HG03565 (cell line): ENCODE measurements at regions not wholly inside any gene's neighbourhood (a gene's known extent, or its start where the extent isn't known, plus 50 kb on each side); places are given as distances from the start of the nearest gene placed in this dataset.

Experiments
- ATAC-seq: cut with Tn5 transposase; IDR thresholded peaks from one replicate; pipeline ENCODE4 v1.9.1; 2021; ENCODE audit warnings: mild to moderate bottlenecking, moderate library complexity; ENCODE audit not compliant: unreplicated experiment

DNA sequence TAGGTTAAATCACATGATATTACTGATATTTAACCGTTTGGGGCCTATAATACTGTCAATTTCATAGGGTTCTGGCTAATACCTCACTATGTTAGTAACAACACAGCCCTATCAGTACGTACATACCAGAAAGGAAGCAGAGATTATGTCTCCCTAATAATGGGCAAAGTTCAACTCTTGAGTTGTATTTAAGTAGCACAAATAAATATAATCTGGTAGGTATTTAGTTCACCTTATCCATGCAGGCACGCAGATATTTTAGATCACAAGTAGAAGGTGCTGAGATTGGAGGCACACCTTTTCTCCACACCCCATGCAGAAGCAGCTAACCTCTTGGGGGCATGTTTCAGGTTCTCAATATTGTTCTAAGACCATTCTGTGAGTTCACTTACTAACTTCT, 118.9 kb downstream of the IRS1 start:
- ATAC-seq, result no peak

DNA sequence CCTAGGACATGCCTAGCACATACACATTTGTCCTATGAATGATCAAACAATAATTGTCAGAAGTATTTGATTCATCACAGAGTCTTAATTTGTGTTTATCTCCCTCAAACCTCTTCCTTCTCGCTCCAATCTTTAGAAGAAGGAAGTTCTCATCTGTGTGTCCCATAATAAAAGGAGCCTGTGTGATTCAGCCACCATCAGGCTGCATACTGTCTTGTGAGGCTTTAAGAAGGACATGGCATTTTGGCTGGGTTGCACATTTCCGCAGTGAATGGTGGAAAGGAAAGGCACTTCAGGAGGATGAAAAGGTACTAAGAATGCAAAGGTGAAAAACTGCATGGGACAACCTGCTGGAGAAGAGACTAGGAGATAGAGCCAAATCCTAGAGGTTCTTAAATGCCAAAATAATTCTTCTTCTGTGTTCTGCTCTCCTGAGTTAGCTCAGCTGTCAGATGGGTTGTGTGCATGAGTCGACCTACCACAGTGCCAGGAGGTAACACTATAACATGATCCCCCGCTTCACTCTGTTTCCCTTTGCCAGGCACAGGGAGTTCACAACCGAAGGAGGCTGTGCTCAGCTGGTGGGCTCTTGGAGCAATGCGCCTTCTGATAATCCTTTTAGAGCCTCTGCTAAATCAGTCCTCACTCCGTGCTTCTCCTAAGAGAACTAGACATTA, 120.1 kb downstream of the IRS1 start:
- ATAC-seq, result no peak

DNA sequence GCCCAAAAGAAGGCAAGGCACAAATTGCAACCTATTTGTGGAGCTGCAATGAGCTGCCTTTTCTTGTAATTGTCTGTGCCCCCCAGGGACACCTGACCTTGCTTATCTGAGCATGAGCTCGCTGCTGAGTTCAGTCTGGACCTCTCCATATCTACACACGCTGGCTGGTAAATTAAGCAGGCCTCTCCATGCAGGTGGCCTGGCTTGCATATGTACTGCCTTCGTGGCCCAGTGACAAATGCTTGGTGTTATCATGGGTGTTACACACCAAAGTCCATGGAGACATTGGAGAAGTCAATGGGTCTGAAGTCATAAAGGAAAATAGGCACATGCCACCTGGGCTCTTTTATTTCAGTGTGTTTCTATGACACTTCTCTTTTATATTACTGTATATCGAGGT, 121.2 kb downstream of the IRS1 start:
- ATAC-seq, result no peak

DNA sequence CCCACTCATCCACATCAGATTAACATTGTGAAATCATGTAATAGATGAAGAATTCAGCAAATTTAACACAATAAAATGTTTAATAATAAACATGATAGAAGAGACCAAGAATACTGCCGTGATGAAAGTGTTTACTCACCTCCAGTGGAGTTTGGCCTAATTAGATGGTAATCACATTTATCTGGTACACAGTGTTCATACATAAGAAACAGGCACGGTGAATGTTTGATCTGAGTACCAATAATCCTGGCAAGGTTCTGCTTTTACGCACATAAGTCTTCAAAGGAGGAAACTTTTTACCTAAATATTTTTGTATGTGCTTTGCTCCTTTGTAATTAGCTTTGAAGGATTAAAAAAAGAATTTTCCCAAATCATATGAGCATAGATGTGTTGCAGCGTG, 122.5 kb downstream of the IRS1 start:
- no peak for ATAC-seq

DNA sequence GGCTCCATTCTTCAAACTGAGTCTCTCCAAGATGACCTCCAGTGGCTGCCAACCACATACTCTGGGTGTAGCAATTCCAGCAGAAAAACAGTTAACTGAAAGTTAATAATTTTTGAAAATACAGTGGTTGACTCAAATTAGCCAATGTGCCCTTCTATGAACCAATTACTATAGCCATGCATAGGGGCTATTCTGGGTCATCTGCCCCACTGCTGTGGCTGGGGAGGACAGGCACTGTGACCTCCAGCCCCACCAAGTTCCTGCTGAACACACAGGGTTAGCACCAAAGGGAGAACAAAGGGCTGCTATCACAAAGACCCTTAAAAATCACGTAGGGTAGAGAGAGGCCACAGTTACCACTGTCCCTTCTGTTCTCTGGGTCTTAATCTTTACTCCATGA, 123.0 kb downstream of the IRS1 start:
- no peak for ATAC-seq

DNA sequence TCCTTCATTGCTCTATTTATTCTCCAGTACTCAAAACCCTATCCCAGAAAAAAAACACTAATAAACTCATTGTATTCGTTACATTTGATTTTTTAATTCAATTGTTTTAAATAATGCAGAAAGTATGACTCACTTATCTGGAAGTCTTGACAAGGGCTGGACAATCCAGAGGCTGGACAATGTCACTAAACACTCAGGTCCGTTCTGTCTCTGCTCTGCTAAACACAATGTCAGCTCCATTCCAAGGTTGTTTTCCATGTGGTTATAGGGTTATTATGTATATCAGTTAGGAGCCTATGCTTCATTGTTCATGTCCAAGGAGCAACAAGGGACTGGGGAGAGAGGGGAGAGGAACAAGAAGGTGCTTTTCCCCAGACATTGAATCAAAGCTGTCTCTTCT, 125.5 kb downstream of the IRS1 start:
- ATAC-seq, result no peak

DNA sequence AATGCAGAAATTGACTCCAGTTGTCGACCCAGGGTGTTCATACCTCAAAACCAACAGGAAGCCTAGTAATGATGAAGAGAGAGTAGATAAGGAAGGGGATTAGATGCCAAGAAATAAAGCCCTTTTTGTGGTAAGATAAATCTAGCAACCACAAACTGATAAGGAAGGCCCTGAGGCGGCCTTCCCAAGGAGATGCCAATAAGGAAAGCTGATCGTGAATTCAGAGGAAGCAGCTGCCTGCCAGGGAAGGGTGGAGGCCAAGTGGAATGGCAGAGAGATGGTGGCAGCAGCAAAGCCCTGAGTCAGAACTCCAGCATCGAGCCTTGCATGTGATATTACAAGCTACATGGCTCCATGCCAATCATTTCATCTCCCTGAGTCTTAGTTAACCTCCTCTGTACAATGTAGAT, 126.3 kb downstream of the IRS1 start:
- no peak for ATAC-seq

DNA sequence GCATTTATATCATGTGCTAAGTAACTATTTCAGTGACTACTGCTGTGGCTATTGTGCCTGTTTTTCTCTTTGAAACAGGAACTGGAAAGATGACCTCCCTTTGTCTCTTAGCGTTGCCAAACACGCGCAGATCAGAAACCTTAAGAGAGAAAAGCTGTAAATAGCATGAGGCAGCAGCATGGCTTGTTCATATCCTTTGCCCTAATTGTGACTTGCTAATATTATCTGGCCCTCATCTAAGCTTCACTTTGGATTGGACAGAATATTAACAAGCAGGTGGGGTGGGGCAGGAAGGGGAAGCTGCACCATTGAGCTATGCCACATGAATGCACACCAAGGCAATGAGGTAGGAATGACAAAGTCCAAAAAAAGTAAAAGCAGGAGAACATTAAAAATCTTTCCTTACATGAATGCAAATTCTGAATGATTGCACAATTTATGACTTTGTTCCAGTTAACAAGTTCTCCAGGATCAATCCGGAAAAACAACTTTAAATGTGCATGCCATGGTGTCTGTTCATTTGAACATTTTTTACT, 128.4 kb downstream of the IRS1 start:
- no peak for ATAC-seq

DNA sequence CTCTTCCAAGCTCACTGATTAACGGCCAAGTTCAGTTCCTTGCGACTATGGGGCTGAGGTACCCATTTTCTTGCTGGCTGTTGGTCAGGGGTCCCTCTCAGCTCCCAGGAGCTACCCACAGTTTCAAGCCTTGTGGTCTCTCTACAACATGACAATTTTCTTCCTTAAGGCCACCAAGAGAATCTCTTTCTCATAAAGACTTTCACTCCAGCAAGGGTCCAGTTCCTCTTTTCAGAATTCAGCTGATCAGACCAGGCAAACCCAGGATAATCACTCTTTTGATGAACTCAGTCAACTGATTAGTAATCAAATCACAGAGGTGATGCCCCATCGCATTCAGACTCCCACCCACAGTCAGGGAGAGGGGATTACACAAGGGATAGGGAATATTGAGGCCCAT, 129.7 kb downstream of the IRS1 start:
- ATAC-seq, result no peak

DNA sequence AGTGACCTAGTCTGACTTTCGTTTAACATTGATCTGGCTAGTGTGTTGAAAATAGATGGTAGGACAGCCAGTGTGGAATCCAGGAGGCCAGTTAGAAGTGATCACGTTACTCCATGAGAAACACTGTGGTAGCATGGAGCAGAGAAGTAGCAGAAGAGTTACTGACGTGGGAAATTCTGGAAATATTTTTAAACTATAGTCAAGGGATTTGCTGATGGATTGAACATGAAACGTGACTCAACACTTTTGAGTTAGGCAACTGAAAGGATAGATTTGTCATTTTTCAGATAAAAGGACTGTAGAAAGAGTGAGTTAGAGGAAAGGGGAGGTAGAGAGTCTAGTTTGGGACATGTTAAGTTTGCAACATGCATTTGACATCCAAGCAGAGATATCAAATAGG, 130.4 kb downstream of the IRS1 start:
- ATAC-seq, result no peak

DNA sequence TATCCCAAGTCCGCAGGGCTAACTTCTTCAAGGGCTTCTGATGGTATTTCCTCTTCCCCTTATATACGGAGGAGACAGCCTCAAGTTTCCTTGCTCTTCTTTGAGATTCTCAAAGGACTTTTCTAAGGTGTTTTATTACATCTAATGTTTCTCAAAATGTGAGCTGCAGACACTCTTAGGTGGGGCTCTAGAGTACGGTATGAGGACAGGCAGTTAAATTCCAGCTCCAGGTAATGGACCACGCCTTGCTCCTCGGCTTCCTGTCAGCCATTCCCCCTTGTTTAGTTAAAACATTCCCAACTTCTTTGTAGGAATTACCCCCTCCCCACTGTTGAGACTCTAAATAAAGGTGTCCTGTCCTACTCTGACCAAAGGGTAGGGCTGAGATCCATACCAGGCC, 131.9 kb downstream of the IRS1 start:
- ATAC-seq, result no peak

DNA sequence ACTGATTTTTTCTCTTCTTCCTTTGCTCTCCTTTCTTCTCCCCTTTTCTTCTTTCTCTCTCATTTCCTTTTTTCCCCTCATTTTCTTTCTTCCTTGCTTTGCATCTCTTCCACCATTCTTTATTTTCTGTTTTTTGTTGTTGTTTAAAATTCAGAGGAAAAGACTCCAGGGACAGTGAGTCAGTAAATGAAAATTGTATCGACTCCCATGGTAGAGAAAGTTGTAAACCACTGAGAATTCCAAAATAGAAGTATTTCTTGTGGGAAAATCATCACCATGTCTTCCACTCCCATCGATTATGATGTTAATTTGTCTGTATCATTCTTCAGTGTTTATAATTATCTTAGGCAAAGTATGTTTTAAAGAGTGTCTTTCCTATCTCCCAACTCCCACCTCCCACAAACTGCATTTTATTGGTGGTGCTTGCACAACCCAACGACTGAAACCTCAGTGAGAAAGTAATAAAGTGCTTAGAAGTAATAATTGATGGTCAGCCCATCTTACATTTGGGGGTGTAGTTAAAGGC, 134.3 kb downstream of the IRS1 start:
- no peak for ATAC-seq

DNA sequence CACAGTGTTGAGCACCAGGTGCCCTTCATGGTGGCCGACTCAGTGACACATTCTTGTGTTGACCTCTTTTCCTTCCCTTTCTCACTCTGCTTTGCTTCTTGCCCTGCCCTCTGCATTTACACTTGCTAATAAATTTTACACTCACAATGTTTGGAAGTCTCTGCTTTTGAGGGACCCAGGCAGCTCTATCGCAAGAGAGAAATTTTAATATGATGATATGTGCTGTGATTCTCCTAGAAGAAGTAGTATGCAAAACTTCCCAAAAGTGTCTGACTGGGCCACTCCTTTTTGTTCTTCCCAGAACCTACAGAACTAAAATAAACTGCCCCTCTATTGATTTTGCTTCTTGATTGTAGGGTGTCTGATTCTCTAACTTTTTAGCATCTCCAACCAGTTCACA, 135.0 kb downstream of the IRS1 start:
- ATAC-seq, result no peak

DNA sequence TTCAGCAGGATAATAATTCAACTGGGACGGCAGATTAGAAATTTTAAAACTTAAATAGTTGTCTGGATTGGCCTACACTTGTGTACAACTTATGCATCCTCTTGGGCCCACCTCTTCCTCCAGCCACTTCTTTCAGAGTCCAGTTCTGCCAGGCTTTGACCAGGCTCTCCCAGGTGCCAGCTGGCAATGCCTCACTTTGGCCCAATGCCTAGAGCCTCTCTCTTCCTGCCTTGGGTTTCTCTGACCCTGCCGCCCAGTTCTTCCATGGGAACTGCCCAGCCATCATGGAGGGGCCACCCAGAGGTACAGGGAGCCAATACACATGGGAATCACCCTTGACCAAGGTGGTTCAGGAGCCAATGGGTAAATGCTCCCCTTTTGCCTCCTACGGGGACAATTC, 135.5 kb downstream of the IRS1 start:
- no peak for ATAC-seq

DNA sequence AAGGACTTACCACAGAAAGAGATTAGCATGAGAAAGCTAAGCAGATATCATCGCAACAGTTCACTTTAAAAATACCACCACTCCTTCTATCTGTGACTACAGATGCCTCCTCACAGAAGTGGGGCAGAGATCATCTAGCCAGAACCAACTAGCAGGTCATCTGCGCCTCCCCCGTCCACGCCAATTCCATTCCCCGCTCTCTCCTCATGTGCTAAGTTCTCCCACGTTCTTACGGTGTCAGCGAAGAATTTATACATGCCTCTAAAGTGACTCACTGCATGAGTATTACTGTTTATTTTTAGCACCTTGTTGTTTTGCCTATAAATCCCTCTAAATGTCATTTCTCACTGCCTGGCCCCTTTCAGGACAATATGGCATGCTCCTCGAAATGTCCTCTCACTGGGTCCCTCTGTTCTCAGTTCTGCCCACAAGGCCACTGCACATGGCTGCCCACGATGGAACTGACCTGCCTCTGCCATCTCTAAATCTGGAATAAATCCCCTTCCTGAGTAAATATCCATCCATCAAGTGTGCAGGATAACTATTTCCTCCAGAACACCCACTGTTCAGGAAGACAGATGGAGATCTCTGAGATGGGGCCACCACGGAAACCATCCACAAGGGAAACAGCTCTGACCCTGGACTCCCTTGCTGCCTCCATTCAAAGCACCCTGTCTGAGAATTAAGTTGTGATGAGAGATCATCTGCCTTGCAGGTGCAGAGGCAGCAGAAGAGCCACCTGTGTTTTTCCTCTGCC, 137.7 kb downstream of the IRS1 start:
- no peak for ATAC-seq

DNA sequence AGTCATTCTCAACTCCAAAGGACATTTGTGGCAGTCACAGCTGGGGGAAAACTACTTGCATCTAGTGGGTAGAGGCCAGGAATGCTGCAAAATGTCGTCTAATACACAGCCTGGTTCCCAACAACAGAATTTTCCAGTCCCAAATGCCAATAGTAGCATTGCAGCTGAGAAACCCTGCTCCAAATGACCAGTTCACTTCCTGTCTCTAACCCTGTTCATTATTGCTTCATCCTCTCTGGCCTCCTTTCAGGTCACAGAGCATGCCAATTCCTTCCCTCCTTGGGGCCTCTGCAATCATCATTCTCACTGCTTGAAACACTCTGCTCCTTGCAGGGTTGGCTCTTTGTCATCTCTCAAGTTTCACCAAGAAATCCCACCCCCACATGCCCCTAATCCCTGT, 139.1 kb downstream of the IRS1 start:
- ATAC-seq, result no peak

DNA sequence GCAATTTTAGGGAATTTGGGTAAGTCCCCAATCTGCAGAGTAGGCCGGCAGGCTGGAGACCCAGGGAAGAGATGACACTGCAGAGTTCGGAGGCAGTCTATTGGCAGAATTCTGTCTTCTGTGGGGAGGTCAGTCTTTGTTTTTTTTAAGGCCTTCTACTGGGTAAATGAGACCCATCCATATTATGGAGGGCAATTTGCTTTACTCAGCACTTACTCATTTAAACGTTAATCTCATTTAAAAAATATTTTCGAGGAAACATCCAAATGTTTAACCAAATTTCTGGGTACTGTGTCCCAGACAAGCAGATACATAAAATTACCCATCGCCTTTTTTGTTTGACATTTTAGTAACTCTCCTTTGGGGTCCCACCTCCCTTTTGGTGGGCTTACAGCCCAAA, 139.5 kb downstream of the IRS1 start:
- ATAC-seq, result no peak

DNA sequence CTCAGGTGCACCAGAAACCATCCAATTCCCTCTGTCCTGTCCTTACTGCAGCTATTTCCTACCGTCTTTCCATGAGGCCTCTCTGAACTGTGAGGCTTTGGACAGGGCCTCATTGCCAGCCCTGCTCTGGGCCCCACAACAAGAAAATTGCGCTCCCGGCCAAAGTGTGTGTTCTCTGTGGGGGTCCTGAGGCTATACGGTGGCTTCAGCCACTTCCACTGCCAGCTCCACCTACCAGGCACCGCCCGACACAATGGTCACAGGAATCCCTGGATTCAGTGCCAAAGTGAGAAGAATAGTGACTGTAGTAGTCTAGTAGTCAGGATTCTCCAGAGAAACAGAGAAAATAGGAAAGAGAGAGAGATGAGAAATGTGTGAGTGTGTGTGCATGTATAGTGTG, 140.2 kb downstream of the IRS1 start:
- ATAC-seq, result no peak

DNA sequence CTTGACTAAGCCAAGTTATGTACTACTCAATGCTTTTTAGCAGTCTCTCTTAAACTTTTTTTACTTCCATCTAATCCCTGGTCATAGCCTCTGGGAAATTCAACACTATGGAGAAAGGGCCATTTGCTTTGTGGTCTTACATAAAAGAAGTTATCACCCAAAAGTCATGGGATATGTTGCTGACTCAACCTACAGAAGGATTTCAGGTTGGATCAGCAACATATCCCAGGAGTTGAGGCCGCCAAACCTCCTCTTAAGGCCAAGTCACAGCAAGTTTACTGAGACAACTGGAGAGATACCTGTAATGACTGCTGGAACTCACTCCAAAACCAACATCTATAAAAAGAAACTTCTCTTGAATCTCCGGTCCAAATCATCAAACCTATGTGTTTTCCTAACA, 141.1 kb downstream of the IRS1 start:
- no peak for ATAC-seq

DNA sequence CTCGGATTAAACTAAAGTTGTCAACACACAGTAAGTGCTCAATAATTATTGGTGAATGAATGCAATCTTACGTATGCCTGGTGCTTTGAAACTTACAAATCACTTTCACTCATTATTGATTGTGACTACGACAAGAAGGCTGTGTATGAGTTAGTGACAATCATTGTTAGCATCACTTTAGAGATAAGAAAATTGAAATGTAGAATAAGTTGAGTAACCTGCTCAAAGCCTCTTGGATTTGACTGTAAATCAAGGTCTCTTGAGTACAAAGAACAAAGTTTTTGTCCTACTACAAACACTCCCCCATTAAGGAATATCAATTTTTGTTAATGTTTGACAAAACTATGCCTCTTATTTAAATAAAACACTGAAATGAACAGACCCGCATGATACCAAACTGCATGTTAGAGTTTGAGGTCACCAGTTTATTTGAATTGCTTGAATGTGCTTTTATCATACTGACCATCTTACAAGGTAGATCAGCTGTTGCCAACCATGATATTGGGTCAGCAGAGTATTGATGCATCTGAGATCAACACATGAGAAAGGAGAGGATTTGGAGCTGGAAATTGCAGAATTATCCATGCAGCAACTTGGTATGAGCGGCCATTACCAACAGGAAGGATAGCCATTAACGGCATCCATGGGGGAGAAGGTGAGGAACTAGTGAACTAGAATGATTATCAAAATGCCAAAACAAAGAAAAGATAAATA, 142.1 kb downstream of the IRS1 start:
- ATAC-seq, result no peak

DNA sequence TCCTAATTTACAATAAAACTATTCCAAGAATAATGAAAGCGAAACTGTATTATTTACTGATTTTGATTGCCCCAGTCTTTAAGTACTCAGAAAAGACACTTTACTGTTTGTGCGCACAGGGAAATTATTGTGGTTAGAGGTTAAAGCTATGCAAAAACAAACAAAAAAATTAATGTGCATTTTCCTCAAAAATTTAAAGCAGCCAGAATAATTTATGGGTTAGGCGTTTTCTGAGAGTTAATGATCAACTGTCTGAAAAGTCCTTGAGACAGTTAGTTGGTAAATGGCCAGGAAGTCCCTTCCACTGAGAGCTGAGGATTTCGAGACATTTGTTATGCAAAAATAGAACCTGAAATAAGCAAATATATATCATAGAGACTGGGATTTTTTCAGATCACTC, 143.3 kb downstream of the IRS1 start:
- no peak for ATAC-seq

DNA sequence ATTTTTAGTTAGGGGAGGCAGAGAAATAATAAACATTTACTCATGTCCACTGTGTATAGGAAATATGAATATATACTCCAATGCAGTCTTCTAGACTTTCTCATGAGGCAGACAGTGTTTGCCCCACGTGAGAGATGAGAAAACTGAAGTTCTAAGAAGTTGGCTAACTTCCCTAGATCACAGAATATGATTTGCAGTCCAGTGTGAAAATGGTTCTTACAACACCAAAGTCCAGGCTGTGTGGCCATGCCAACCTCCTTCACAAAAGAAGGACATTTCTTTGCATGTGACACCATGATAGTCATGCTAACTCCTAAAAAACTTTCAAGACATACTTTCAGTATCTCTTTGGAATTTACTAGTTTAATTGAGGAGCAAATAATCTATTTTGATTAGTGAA, 143.7 kb downstream of the IRS1 start:
- ATAC-seq, result no peak
